ENCODE measurements at regions not wholly inside any gene's neighbourhood (a gene's known extent, or its start where the extent isn't known, plus 50 kb on each side); places are given as distances from the start of the nearest gene placed in this dataset.
"Not testable (repeated sequence)": the region's sequence is repeated elsewhere in the genome, so short reads cannot be mapped to it uniquely, and the experiment has no call there.

DNA sequence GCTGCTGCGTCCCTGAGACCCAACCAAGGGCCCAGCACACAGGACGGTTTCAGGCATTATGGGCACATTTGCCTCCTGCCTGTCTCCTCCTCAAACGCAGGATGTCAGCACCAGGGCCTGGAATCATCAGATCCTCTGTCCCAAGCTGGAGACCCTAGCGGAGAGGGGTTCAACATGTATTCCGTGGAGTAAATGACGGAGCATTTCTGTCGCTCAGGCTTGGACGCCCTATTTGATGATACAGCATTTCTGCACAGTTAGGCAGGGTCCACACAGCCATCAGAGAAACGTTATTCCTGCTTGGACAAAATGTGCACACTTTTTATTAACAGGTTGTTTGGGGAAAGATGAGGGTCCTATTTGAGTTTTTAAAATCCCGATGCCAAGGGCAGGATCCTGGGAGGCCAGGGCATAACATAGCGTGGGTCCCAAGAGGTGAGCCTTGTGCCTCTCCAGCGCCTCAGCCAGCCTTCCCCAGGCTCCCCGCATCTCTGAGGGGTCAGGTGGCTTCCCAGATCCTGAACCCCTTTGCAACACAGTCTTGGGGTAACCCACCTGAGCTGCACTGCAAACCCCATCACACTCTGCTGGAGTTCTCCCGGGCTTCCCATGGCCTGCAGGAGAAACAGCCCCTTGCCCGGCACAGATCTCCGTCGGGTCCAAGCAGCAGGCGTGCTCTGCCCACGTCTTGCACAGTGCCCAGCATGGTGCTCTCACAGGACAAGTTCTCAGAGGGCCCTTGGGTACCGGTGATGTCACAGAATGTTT, 319.7 kb upstream of the MYT1L start:
- no peak for DNase-seq

DNA sequence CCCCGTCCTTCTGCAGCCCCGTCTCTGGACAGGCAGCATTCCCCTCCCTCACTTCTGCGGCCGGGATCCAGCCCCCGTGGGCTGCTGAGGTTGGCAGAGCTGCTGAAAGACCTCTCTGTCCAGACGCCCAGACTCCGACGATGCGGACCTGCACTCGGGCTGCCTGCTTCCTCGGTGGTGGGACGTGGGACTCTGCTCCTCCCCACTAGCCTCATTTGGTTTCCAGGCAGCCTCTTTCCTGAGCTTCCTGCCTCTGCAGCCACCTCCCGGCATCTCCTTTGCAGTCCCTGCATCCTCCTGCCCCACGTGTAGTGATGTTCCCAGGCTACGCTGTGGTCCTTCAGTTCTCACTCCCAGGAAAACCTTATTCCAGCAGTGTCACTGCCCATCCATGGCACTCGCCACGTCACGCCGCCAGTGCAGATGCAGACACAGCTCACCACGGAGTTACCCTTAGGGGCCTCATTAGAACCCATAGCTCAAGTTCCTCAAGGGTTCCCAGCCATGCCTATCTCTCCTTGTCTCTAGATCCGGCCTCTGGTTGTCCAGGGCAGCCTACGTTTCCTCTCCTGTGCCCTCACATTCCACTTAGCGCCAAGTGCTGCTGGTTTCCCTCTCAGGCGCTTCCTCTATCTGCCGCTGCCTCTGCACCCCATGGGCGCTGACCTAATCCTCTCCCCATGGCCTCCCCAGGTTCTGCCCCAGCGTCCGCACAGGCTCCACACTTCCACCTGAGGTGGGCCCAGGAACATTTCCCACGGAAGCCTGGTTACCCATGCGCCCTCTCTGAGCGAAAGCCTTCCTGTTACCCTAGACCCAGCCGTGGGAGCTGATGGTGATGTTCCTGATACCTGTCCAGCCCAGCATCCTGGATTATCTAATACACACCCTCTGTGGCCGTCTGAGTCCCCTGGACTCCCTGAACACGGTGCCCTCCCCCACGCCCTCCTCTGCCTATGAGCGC, 318.3 kb upstream of the MYT1L start:
- DNase-seq = no peak

DNA sequence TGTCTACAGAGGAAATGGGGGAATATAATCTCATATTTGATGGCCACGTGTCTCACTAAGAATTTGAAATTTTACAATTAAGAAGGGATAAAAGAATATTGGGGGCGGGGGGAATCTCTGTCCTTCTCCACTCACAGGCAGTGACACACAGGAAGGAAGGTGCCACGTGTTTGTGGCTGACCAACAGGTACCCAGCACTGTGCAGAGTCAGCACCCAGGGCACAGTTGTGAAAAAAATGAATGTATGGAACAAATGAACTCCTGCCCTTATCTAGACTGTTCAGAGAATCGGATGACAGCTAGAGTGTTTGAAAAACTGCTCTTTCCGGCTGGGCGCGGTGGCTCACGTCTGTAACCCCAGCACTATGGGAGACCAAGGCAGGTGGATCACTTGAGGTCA, 317.0 kb upstream of the MYT1L start:
- DNase-seq = no peak

DNA sequence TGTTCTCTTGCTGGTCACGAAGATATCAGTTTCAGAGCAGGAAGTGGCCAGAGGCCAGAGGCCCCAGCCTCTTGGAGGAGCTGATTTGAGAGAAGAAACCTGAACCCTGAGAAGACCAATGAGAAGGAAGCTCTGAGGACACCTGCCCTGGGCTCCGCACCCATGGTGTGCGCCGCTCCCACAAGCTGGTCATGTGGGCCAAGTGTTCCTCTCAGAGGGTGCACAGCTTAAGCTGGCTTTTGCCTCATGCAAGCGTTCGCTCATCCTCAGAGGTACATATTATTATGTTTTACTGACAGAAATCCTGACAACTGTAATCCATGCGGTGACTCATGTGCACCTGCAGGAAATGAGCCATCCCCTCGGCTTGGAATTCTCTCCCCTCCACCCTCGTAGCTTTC, 316.1 kb upstream of the MYT1L start:
- no peak for DNase-seq

DNA sequence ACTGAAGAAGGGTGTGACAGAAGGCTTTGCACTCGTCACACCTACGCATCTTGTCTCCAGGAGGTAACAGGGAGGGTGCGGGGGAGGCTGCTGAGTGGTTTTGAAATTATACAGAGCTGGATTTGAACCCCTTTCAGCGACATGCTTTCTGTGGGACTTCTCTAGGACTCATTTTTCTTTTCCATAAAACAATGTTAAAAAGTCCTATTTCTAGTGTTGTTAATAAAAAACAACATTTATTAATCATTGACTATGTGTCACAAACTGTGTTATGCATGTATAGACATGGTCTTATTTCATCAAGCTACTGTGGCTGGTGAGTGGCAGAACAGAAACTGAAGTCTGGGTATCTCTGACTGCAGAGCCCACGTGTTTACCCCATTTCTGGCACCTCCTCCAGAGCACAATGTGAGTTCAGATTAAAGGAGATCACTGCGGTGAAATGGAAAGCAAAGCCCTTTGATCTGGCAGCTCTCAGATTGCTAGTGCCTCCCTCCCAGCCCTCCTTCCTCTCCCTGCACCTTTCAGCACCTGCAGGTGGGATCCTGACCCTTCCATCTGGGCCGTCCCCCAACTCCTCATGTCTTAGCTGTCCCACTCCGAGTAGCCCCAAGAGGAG, 315.5 kb upstream of the MYT1L start:
- no peak for DNase-seq

DNA sequence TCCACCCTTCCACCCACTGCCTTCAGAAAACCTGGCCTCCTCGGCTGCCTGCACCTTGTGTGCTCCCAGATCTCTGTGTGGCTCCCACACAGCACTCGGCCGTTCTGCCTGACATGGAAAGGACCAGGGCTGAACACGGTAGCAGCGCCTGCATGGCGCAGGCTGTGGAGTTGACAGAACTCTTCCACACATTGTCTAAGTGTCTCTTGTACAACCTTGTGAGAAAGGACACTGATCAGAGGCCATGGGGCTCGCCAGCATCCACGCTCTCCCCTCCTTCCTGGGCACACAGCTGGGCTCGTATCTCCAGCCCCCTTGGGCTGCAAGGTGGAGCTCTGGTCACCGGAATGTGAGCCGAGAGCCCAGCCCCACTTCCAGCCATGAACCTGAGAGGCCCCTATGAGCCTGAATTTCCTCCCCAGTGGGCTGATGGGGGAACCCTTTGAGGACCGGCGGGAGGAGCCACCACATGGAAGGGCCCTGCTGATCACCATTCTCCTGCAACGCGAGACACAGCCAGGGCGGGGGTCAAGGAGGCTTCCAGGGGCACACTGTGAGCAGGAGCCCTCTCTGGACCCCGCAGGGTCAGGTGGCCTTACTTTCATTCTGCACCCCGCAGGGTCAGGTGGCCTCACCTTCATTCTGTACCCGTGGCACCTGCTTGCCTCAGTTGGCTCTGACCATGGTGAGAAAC, 314.2 kb upstream of the MYT1L start:
- DNase-seq = no peak

DNA sequence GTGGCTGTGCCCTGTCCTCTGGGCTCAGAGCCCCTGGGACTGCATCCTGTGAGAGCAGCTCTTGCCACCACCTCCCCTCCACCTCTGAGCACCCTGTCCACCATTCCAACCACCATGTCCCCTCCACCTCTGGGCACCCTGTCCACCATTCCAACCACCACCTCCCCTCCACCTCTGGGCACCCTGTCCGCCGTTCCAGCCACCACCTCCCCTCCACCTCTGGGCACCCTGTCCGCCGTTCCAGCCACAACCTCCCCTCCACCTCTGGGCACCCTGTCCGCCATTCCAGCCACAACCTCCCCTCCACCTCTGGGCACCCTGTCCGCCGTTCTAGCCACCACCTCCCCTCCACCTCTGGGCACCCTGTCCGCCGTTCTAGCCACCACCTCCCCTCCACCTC, 313.7 kb upstream of the MYT1L start:
- DNase-seq = not testable (repeated sequence)

DNA sequence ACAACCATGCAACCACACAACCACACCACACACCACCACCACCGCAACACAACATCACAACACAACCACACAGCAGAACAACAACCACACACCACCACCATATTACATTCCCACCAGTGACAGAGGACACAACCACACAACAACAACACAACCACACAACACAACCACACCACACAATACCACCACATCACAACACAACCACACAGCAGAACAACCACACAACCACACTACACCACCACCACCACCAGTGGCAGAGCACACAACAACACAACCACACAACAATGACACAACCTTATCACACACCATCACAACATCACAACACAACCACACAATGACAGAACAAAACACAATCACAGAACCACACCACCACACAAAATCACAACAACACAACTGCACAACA, 313.0 kb upstream of the MYT1L start:
- no peak for DNase-seq

DNA sequence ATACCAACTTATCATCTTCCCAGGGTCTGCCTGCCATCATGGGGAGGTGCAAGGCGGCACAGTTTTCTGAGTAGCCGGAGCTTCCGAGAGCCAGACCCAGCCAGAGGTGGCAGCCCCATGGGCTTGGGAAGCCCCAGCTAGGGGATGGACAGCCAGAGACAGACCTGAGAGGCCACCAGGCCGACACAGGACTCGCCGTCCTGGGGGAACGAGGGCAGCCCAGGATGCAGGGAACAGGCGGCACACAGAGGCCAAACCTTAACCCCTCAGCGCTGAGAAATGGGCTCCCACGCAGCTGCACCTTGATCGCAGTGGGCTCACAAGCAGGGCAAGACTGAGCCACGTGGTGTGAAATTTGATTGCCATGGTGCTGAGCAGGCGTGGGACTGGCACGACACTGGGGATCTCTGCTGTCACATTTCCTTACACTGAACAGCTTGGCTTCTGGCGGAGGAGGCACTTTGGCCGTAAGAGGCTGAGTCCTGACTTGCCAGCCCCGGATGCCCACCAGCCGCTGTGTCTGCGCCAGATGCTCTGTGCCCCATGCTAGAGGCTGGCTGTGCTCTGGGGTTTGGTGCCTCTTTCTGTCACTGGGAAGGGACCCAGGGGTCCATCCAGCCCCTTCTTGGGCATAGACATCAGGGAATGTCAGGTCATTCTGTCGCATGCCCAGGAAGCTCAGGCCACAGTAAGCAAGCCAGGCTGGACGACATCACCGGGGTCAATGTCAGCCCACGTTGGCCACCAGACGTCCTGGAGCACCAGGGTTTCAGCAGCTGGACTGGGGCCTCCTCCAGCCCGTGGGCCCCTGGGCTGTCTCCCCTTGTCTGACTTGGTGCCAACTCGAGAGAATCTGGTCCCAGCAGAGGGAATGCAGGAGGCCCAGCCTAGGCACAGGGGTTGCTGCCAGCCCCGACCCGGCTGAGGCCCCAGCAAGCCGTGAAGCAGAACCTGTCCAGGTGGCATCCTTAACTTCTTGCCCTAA, 312.1 kb upstream of the MYT1L start:
- DNase-seq = no peak

DNA sequence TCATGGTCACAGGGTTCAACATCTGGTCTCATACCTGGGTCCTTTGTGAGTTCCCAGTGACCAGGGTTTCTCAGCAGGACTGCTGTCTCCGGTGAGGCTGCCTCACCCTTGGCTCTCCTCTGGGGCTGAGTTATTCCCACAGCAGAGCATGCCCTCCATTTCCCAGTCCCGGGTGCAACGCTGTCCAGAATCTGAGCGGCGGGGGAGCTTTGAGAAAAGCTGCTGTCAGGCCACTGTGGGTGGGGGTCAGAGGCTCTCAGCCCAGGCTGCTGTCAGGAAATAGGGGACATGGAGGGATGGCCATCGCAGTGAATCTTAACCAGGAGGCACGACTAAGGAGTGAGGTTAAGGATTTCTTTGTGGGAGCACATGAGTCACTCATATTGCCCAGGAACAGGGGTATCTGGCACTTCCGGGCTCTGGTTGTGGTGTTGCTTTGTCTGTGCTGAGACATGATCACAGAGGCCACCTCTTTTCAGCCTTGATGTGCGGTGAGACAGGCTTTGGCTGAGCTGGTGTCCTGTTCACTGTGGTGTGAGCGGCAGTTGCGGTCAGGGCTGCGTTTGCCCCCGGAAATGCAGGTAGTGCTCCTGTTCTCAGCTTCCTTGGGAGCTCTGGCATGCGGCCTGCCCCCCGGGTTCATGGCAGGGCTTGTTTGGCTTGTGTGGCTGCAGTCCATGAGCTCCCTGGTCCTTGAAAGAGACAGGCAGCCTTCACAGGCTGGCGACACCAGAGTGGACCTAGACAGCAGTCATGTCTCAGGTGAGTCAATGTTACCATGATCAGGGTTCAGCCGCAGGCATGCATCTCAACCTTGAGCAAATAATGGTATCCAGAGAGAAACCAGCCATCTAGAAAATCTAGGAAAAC, 310.7 kb upstream of the MYT1L start:
- DNase-seq = no peak

DNA sequence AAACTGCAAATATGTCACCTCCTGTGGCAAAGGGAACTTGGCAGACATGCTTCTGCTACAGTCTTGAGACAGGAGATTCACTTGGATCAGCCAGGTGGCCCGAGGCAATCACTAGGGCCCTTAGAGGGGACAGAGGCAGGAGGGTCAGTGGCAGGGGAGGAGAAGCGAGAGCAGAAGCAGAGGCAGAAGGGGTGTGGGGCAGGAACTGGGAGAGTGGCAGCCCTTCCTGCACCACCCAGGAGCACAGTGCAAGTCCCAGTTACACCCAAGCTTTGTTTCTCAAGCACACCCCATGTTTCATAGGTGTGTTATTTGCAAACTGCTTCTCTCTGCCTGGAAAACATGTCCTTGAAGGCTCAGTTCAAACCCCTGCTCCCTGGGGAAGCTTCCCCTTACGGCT, 309.7 kb upstream of the MYT1L start:
- DNase-seq = no peak

DNA sequence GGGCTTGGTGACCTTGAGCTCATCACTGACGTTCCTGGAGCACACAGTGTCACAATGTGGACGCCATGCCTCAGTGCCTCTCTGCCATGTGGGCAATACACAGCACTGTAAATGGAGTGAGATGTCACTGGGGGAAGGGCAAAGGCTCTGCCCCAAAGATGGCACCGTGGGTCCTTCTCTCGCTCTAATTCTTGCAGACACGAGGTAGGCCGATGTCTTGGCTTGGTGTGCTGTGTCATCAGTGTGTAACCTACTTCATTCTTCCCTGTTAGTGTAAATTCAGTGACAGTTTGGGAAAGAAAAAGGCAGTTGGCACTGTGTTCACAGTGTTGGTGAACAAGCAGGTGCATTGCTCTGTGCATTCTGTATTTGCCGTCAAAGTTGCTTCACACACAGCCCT, 309.3 kb upstream of the MYT1L start:
- no peak for DNase-seq

DNA sequence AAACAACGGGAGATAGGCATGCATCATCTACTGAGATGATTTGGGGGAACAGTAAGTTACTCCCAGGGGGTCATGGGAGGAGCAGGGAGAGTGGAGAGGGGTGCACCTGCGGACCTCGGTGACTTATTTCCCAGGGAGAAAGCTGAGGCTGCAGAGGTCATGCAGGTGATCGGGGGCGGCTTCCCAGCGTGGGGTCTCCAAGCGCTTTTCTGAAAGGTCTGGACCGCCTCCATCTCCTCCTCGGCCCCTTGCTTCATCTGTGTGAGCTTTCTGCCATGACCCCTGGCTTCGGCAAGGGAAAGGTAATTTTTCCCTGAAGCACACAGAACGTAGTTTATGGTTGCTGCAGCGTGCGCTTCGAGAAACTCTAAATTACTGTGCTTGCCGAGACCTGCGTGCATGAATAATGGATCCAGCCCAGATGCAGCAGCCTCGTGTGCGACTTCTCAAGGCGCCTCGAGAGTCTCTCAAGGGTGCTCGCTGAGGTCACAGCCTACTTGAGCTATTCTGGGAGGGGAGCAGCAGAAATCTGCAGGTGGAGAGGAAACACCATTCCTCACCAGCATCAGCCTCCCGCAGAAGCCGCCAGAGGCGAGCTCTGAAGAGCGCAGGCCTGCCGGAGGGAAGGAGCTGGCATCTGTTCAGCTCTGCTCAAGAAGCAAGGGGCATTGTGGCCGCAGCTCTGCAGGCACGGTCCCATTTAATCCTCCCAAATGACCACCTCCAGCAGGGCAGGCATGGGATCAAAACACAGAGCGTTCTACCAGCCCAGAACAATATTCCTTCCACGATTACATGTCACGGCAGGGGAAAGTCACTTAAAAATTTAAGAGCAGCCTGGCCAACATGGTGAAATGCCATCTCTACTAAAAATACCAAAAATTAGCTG, 308.4 kb upstream of the MYT1L start:
- DNase-seq = no peak

DNA sequence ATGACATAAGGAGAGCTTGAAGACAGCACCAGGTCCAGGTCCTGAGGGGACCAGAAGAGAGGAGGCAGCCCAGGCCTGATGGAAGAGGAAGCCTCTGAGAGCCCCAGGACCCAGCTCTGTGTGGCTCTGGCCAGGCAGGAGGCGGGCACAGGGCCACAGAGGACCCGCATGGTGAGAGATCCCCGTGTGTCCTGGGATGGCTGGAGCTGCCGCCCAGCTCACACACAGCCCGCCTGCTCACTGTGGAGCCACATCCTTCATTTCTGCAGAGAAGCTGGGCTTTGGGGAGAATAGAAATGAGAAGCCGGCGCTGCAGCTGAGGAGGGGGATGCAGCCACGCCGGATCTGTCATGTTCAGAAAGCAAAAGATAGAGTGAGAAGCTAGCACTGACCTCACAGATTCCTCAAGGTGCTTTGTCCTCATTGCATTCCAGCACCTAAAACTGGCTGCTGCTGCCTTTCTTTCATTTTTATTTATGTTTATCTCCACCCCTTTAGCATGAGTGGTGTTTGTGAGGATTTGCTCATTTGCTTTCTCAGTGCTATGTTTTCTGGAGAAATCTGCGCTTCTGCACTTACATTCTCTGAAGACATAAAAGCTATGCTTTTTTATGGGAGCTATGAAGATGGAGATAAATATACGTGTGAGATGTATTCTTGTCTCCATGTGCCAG, 307.6 kb upstream of the MYT1L start:
- DNase-seq = no peak

DNA sequence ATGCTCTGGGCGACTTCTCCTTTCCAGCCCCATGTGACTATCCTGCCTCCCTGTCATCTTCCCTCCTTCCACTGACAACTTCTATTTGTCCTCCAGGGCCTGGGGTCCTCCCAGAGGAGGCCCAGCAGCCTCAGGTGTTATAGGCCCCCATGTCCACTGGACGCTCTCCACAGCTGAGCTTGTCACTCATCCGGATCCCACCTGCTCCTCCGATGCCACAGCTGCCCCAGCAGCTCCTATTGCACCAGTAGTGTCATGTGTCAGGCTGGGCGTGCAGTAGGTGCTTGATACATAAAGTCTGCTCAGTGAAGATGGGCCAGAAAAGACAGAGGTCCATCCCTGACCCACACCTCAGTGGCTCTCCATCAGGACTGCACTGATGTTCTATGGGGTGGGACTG, 305.7 kb upstream of the MYT1L start:
- no peak for DNase-seq

DNA sequence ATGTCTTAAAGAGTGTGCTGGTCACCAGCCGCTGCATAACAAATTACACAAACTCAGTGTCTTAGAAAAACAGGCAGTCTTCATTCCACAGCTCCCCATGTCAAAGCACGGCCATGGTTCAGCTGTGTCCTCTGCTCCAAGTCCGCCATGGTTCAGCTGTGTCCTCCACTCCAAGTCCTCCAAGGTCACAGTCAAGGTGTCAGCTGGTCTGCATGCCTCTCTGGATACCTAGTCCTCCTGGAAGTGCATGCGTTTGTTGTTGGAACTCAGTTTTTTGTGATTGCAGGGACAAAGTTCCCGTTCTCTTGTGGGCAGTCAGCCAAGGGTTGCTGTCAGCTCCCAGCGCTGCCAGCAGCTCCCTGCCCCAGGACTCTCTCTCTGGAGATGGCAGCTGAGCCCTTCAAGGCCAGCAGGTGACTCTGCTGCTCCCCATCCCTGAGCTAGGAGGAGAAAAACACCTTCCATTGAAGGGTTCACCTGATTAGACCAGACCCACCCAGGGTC, 304.0 kb upstream of the MYT1L start:
- DNase-seq = no peak

DNA sequence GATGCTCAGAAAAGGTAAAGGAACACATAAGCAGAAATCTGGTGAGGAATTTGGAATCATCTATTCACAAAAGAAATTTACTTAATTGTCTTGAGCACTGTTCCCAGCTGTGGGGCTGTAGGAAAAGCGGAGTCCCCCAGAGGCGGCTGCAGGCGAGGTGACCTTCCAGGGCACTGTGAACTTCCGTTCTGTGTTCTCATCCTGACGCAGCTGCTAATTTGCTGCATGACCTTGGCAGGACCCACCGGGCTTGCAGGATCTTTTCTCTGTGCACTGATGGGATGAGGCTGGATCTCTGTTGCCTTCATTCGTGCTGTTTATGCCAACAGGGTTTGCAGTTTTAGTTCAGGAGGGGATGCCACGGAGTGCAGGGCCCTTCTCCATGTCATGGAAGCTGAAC, 301.9 kb upstream of the MYT1L start:
- no peak for DNase-seq

DNA sequence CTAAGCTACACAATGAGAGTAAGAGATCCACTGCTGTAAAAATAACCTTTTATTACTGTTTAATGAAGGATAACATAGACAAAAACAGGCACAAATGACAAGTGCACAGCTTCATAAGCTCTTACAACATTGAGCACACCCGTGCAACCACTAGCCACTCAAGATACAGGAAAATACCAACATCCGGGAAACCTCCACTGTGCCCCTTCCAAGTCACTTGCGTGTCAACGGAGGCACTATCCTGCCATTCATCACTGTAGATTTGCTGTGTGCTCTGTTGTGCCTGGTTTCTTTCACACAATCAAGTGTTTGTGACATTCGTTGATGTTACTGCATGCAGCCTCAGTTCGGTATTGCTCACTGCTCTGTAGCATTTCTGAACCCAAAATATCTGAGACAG, 292.9 kb upstream of the MYT1L start:
- no peak for DNase-seq

DNA sequence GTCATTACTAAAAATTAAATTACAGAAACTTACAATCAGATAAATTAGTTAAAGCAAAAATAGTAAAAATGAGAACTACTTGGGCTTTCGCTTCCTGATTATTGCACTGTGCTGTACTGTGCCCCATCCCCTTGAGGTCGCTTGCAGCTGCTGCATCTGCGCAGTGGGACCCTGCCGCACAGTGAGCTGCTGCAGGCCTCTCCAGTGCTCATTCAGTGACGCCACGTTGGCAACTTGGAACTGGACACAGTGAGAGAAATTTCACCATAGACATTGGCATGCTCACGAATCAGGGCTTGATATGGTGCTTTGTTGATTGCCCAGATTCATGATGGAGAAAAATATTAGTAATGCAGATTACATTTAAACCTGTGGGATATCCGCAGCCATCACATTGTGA, 290.8 kb upstream of the MYT1L start:
- DNase-seq = no peak
